Erythroblast (primary cell): ENCODE measurements at regions not wholly inside any gene's neighbourhood (a gene's known extent, or its start where the extent isn't known, plus 50 kb on each side); places are given as distances from the start of the nearest gene placed in this dataset.

Source experiments
- GATA1 ChIP-seq: IDR thresholded peaks from 2 replicates; pipeline ENCODE4 v1.6.1; 2011; ENCODE audit warnings: low read depth, mild to moderate bottlenecking, control low read depth, low read length, moderate library complexity
- POLR2A ChIP-seq: IDR thresholded peaks from 2 replicates; pipeline ENCODE4 v1.6.1; 2011; ENCODE audit warnings: mild to moderate bottlenecking, low read length

DNA sequence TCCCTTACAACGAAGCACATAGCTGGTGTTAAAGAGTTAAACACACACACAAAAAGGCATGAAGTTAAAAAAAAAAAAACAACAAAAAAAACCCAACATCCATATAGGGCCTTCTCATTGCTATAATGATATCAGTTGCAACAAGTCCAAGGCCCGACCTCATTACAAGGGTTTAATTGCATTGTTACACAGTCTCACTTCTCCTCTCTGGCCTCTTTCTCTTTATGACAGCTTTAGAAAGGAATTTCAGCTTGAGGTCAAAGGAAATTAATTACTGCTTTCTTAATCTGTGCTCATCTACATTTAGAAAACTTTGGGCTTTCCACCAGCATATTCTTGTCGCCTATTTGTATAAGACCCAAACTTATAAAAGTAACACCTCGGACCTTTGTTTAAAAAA lies 342.1 kb downstream of the NR2F2 start:
- TF ChIP-seq POLR2A (no peak), GATA1 (no peak)
